ENCODE measurements at regions not wholly inside any gene's neighbourhood (a gene's known extent, or its start where the extent isn't known, plus 50 kb on each side); places are given as distances from the start of the nearest gene placed in this dataset.

GRCh38 chr7:120064565-120064964 lies 208.4 kb upstream of the KCND2 start:
- TF ChIP-seq EZH2phosphoT487 (IDR thresholded peaks at IDR 0.05; ENCODE audit: unreplicated experiment) (no peak), CTCF (conservative IDR thresholded peaks at IDR 0.05; ENCODE audit: low read depth in 2 of 2) (no peak), POLR2AphosphoS5 (IDR thresholded peaks at IDR 0.05; ENCODE audit: low read depth) (no peak), NANOG (IDR thresholded peaks at IDR 0.05; ENCODE audit: borderline replicate concordance) (no peak), EZH2 (IDR thresholded peaks at IDR 0.05; ENCODE audit: low read depth, unreplicated experiment) (no peak), REST (IDR thresholded peaks at IDR 0.05; ENCODE audit: unreplicated experiment) (no peak)

Data from GM23338 (cell line).